ENCODE measurements at regions not wholly inside any gene's neighbourhood (a gene's known extent, or its start where the extent isn't known, plus 50 kb on each side); places are given as distances from the start of the nearest gene placed in this dataset.

- Histone ChIP-seq H3K9ac (ENCODE audit: low read length) (no peak overlapping the region), H2AFZ (ENCODE audit: insufficient read depth, low read depth, low read length, poor library complexity, severe bottlenecking) (no peak overlapping the region), H3K27me3 (replicated peaks in 1 of 4; ENCODE audit: control extremely low read depth in 1 of 4, control insufficient read depth in 3 of 4, insufficient read depth in 4 of 4, low read length in 3 of 4) (no peaks in the 10 kb centered on the region), H3K4me2 (replicated peaks; ENCODE audit: low read depth, low read length, poor library complexity, severe bottlenecking) (no peak overlapping the region), H3K79me2 (ENCODE audit: control insufficient read depth, insufficient read depth, low read length) (no peaks in the 10 kb centered on the region), H3K27ac (ENCODE audit: low read length in 2 of 2) (no peak overlapping the region), H3K4me3 (ENCODE audit: control extremely low read depth in 1 of 5, extremely low read depth in 1 of 5, insufficient read depth in 1 of 5, low read depth in 2 of 5, low read length in 4 of 5) (no peak overlapping the region), H4K20me1 (ENCODE audit: control insufficient read depth, insufficient read depth, low read length, poor library complexity, severe bottlenecking) (no peaks in the 10 kb centered on the region), H3K9me3 (ENCODE audit: control extremely low read depth in 1 of 3, control insufficient read depth in 2 of 3, insufficient read depth in 1 of 3, low read length in 2 of 3) (no peaks in the 10 kb centered on the region), H3K36me3 (replicated peaks in 1 of 2; ENCODE audit: control extremely low read depth in 1 of 2, control insufficient read depth in 1 of 2, extremely low read depth in 1 of 2, insufficient read depth in 2 of 2, low read length in 1 of 2) (no peaks in the 10 kb centered on the region), H3K4me1 (ENCODE audit: control insufficient read depth in 2 of 2, insufficient read depth in 2 of 2, low read length in 2 of 2) (no peaks in the 10 kb centered on the region)
- WGBS (ENCODE audit: insufficient coverage): no CpG with 5 or more reads among the region's 5 CpGs
- H3K27me3 Mint-ChIP-seq: no peaks in the 10 kb centered on the region
- ChIA-PET CTCF (no interaction called here), POLR2A (no interaction called here)
- H3K9me3 Mint-ChIP-seq (ENCODE audit: insufficient read depth): no peaks in the 10 kb centered on the region
- DNase-seq (no peak), ATAC-seq (ENCODE audit: low read depth) (no peak)
- intact Hi-C loops (cut with micrococcal nuclease): no loop called here
- no peak overlapping the region for H3K4me3 Mint-ChIP-seq
- H3K27ac Mint-ChIP-seq: no peak overlapping the region
- H3K4me1 Mint-ChIP-seq: peaks cover 3% of the 10 kb centered on the region
- TF ChIP-seq CTCF (IDR thresholded peaks at IDR 0.05): no peak
- no peak for TF ChIP-seq EZH2 (IDR thresholded peaks at IDR 0.05; ENCODE audit: borderline replicate concordance, insufficient read depth, low read depth, low read length, poor library complexity, severe bottlenecking)
Measured at GRCh38 chr4:111648056-111648455, 497.2 kb upstream of the FAM241A start.

- H3K36me3 ChIP-seq (replicated peaks in 1 of 2; ENCODE audit: control extremely low read depth in 1 of 2, control insufficient read depth in 1 of 2, extremely low read depth in 1 of 2, insufficient read depth in 2 of 2, low read length in 1 of 2): no peaks in the 10 kb centered on the region
- no peaks in the 10 kb centered on the region for H3K9me3 ChIP-seq (ENCODE audit: control extremely low read depth in 1 of 3, control insufficient read depth in 2 of 3, insufficient read depth in 1 of 3, low read length in 2 of 3)
- POLR2A ChIA-PET: no interaction called here
- WGBS (ENCODE audit: insufficient coverage): no CpG with 5 or more reads among the region's 3 CpGs
- intact Hi-C loops (cut with micrococcal nuclease): no loop called here
- CTCF ChIA-PET: no interaction called here
- no peaks in the 10 kb centered on the region for H3K9me3 Mint-ChIP-seq (ENCODE audit: insufficient read depth)
- H3K4me1 Mint-ChIP-seq: peaks cover 3% of the 10 kb centered on the region
- no peaks in the 10 kb centered on the region for H3K27me3 Mint-ChIP-seq
- no peak for DNase-seq
- ATAC-seq (ENCODE audit: low read depth): no peak
- no peak overlapping the region for H3K27ac ChIP-seq (ENCODE audit: low read length in 2 of 2)
- H4K20me1 ChIP-seq (ENCODE audit: control insufficient read depth, insufficient read depth, low read length, poor library complexity, severe bottlenecking): no peaks in the 10 kb centered on the region
- H3K9ac ChIP-seq (ENCODE audit: low read length): no peak overlapping the region
- no peaks in the 10 kb centered on the region for H3K27me3 ChIP-seq (replicated peaks in 1 of 4; ENCODE audit: control extremely low read depth in 1 of 4, control insufficient read depth in 3 of 4, insufficient read depth in 4 of 4, low read length in 3 of 4)
- no peaks in the 10 kb centered on the region for H3K79me2 ChIP-seq (ENCODE audit: control insufficient read depth, insufficient read depth, low read length)
- TF ChIP-seq CTCF (IDR thresholded peaks at IDR 0.05) (no peak), EZH2 (IDR thresholded peaks at IDR 0.05; ENCODE audit: borderline replicate concordance, insufficient read depth, low read depth, low read length, poor library complexity, severe bottlenecking) (no peak)
- no peak overlapping the region for H3K4me2 ChIP-seq (replicated peaks; ENCODE audit: low read depth, low read length, poor library complexity, severe bottlenecking)
- no peak overlapping the region for H3K4me3 Mint-ChIP-seq
- H3K4me1 ChIP-seq (ENCODE audit: control insufficient read depth in 2 of 2, insufficient read depth in 2 of 2, low read length in 2 of 2): no peaks in the 10 kb centered on the region
- H2AFZ ChIP-seq (ENCODE audit: insufficient read depth, low read depth, low read length, poor library complexity, severe bottlenecking): no peak overlapping the region
- no peak overlapping the region for H3K4me3 ChIP-seq (ENCODE audit: control extremely low read depth in 1 of 5, extremely low read depth in 1 of 5, insufficient read depth in 1 of 5, low read depth in 2 of 5, low read length in 4 of 5)
- H3K27ac Mint-ChIP-seq: no peak overlapping the region
Measured at GRCh38 chr4:111649308-111649707, 495.9 kb upstream of the FAM241A start.

Data from B cell (primary cell).